ENCODE measurements at regions not wholly inside any gene's neighbourhood (a gene's known extent, or its start where the extent isn't known, plus 50 kb on each side); places are given as distances from the start of the nearest gene placed in this dataset.
A peak's percentile ranks its signal among the peaks of the same experiment; 100 is the strongest.
"Not testable (repeated sequence)": the region's sequence is repeated elsewhere in the genome, so short reads cannot be mapped to it uniquely, and the experiment has no call there.

DNA sequence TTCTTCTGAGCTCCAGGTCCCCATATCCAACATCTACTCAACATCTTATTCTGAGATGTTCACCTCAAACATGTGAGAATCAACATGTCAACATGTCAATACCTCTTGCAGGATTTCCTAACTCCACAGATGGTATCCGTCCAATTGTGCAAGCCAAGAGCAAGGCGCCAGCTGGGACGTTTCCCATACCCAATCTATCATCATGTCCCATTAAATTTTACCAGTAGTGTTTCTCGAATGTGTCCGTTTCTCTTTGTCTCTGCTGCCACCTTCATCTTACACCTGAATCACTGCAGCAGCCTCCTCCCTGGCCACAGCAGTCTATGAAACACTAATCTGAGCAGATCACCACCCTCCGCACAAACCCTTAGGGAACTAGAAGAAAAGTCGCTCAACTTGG, 78.0 kb upstream of the RPS6KA2 start:
- H3K4me3 ChIP-seq (ENCODE audit: low read depth, poor library complexity, severe bottlenecking): no peak overlapping the region
- WGBS, 2 donors: 44 to 54% methylated on average over 7 of the region's 7 CpGs
- TF ChIP-seq CTCF (IDR thresholded peaks at IDR 0.05) (no peak), POLR2A (IDR thresholded peaks at IDR 0.05) (no peak)
- DNase-seq (ENCODE audit: low spot score in 2 of 2): no peak
- intact Hi-C loops (cut with DNase I; ENCODE audit: low total_unique reads): no loop called here

DNA sequence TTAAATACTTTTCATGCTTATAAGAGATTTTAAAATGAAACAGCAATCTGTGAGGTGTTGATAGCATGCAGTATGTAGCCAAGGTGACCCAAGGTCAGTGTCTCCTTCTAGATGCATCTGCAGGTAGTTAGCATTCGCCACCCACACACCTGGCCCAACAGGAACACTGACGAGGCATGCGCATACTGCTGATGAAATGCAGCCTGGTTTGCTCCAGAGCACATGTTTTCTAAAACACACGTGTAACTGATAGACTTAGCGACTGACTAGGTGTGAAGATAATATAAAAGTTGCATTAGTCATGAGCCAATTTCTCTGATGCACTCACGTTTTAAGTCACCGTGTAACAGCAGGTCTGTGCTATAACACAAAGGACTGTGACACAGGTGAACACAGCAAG, 77.1 kb upstream of the RPS6KA2 start:
- DNase-seq (ENCODE audit: low spot score in 2 of 2): peak in 1 of 2 donors; percentile 49
- 65 to 66% methylated on average over 7 of the region's 7 CpGs for WGBS, 2 donors
- H3K4me3 ChIP-seq (ENCODE audit: low read depth, poor library complexity, severe bottlenecking): no peak overlapping the region
- TF ChIP-seq CTCF (IDR thresholded peaks at IDR 0.05) (no peak), POLR2A (IDR thresholded peaks at IDR 0.05) (no peak)
- intact Hi-C loops (cut with DNase I; ENCODE audit: low total_unique reads): no loop called here

DNA sequence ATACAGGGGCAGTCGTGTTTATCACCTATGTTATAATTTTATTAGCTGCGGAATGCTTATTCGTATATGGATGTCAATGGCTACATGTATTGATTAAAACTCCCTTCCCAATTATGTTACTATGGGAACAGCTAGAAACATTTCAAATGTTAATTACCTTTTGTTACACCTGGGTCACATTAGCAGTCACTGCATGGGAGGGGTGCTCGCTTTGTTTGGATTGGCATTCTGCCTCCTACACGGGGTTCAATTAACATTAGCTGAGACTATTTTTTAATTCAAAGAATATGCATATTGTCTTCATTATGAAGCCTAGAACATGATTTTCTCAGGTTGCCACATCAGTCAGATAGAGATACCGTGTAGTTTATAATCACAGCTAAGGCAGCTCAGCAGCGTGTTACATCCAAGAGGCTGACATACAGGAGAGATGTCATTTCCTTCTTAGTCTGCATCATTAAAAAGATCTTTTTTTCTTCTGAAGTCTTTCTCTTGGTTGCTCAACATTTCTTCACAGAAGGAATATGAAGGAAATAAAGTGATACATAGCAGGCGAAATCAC, 76.2 kb upstream of the RPS6KA2 start:
- peak in 1 of 2 donors; percentile 4 for DNase-seq (ENCODE audit: low spot score in 2 of 2)
- intact Hi-C loops (cut with DNase I; ENCODE audit: low total_unique reads): no loop called here
- WGBS, 2 donors: 66 to 69% methylated on average over 8 of the region's 8 CpGs
- TF ChIP-seq POLR2A (IDR thresholded peaks at IDR 0.05): no peak
- H3K4me3 ChIP-seq (ENCODE audit: low read depth, poor library complexity, severe bottlenecking): no peak overlapping the region

DNA sequence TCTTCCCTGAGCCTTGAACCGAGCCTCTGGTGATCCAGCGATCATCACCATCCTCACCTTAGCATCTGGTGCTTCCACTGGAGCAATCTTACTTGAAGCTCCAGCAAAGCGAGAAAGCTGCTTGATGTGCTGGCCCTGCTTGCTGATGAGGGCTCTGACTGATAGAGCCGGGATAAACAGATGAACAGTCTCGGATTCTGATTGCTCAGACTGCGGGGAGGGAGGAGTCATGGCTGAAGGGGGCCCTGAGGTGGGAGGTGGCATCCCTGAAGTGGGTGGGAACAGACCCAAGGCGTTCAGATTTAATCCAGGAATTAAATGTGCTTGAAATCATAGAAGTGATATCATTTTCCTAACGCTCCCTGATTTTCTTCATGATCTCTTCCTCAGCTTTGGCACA, 74.4 kb upstream of the RPS6KA2 start:
- intact Hi-C loops (cut with DNase I; ENCODE audit: low total_unique reads); H3K4me3 ChIP-seq (ENCODE audit: low read depth, poor library complexity, severe bottlenecking): not testable (repeated sequence)
- WGBS, 2 donors: 72 to 80% methylated on average over 8 of the region's 8 CpGs
- DNase-seq (ENCODE audit: low spot score in 2 of 2): peak in 1 of 2 donors; percentile 58

- 60 to 65% methylated on average over 3 of the region's 3 CpGs for WGBS, 2 donors
- intact Hi-C loops (cut with DNase I; ENCODE audit: low total_unique reads); H3K4me3 ChIP-seq (ENCODE audit: low read depth, poor library complexity, severe bottlenecking): not testable (repeated sequence)
- DNase-seq (ENCODE audit: low spot score in 2 of 2): peak in 1 of 2 donors; percentile 25
Measured at GRCh38 chr6:166700871-166701270, 73.8 kb upstream of the RPS6KA2 start.

DNA sequence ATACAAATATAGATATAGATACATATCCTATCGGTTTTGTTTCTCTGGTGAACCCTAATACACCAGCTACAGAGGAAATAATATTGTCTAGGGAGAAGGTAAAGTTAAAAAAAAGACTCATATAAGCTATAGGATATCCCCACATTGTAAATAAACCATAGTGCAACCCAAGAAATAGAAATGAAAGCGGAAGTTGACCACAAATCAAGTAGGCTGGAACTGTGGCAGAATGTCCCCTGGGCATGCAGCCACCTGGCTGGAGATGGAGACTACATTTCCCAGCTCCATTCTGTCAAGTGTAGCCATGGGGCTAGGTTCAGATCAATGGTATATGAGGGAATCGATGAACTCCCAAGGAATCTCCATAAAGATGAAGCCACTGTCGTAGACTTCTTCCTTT, 70.1 kb upstream of the RPS6KA2 start:
- TF ChIP-seq POLR2A (IDR thresholded peaks at IDR 0.05) (no peak), CTCF (IDR thresholded peaks at IDR 0.05) (no peak)
- no peak overlapping the region for H3K4me3 ChIP-seq (ENCODE audit: low read depth, poor library complexity, severe bottlenecking)
- 82 to 93% methylated on average over 4 of the region's 4 CpGs for WGBS, 2 donors
- intact Hi-C loops (cut with DNase I; ENCODE audit: low total_unique reads): no loop called here
- peak in 1 of 2 donors; percentile 25 for DNase-seq (ENCODE audit: low spot score in 2 of 2)

GRCh38 chr6:166693880-166694279, 66.8 kb upstream of the RPS6KA2 start:
- no peak for TF ChIP-seq CTCF (IDR thresholded peaks at IDR 0.05)
- no peak for TF ChIP-seq POLR2A (IDR thresholded peaks at IDR 0.05)
- no peak for DNase-seq (ENCODE audit: low spot score in 2 of 2)
- H3K4me3 ChIP-seq (ENCODE audit: low read depth, poor library complexity, severe bottlenecking): no peak overlapping the region
- WGBS, 2 donors: 77 to 85% methylated on average over 7 of the region's 7 CpGs
- intact Hi-C loops (cut with DNase I; ENCODE audit: low total_unique reads): no loop called here
